ENCODE measurements at regions not wholly inside any gene's neighbourhood (a gene's known extent, or its start where the extent isn't known, plus 50 kb on each side); places are given as distances from the start of the nearest gene placed in this dataset.

DNA sequence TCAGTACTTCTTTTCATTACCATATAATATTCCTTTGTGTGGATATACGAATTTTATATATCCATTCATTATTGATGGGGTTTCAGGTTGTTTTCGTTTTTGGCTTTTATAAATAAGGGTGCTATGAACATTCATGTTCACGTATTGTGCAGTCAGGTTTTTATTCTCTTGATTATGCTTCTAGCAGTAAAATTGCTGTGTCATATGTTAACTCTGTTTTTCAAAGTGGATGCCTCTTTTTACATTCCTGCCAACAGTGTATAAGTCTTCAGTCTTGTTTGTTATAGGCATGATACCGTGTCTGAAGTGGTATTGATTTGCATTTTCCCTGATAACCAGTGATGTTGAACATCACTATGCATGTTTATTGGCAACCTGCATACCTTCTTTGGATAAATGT is 127.1 kb upstream of the CNTNAP2 start:
- Histone ChIP-seq H3K36me3 (ENCODE audit: insufficient read depth, low read length) (no peaks in the 10 kb centered on the region), H3K9me3 (ENCODE audit: low read length) (no peaks in the 10 kb centered on the region), H3K4me2 (ENCODE audit: low read length) (no peak overlapping the region), H3F3A (ENCODE audit: insufficient read depth, low read length, poor library complexity, severe bottlenecking) (no peaks in the 10 kb centered on the region), H4K20me1 (ENCODE audit: insufficient read depth) (no peaks in the 10 kb centered on the region), H3K27ac (ENCODE audit: low read length) (no peak overlapping the region), H3K27me3 (ENCODE audit: insufficient read depth, low read depth, low read length) (no peaks in the 10 kb centered on the region), H2AFZ (ENCODE audit: low read depth, low read length) (no peak overlapping the region), H3K9ac (ENCODE audit: low read length) (no peak overlapping the region), H3K4me3 (ENCODE audit: low read length) (no peak overlapping the region), H3K9me2 (ENCODE audit: insufficient read depth, low read length) (no peaks in the 10 kb centered on the region), H3K79me2 (replicated peaks; ENCODE audit: insufficient read depth, low read length) (no peaks in the 10 kb centered on the region)
- TF ChIP-seq POLR2AphosphoS5 (IDR thresholded peaks at IDR 0.05) = no peak
- TF ChIP-seq, protein P1, sequence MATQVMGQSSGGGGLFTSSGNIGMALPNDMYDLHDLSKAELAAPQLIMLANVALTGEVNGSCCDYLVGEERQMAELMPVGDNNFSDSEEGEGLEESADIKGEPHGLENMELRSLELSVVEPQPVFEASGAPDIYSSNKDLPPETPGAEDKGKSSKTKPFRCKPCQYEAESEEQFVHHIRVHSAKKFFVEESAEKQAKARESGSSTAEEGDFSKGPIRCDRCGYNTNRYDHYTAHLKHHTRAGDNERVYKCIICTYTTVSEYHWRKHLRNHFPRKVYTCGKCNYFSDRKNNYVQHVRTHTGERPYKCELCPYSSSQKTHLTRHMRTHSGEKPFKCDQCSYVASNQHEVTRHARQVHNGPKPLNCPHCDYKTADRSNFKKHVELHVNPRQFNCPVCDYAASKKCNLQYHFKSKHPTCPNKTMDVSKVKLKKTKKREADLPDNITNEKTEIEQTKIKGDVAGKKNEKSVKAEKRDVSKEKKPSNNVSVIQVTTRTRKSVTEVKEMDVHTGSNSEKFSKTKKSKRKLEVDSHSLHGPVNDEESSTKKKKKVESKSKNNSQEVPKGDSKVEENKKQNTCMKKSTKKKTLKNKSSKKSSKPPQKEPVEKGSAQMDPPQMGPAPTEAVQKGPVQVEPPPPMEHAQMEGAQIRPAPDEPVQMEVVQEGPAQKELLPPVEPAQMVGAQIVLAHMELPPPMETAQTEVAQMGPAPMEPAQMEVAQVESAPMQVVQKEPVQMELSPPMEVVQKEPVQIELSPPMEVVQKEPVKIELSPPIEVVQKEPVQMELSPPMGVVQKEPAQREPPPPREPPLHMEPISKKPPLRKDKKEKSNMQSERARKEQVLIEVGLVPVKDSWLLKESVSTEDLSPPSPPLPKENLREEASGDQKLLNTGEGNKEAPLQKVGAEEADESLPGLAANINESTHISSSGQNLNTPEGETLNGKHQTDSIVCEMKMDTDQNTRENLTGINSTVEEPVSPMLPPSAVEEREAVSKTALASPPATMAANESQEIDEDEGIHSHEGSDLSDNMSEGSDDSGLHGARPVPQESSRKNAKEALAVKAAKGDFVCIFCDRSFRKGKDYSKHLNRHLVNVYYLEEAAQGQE (IDR thresholded peaks at IDR 0.05; ENCODE audit: borderline replicate concordance) = no peak
- no peak for TF ChIP-seq SMC3 (conservative IDR thresholded peaks at IDR 0.05; ENCODE audit: poor library complexity)
- TF ChIP-seq, protein P2, sequence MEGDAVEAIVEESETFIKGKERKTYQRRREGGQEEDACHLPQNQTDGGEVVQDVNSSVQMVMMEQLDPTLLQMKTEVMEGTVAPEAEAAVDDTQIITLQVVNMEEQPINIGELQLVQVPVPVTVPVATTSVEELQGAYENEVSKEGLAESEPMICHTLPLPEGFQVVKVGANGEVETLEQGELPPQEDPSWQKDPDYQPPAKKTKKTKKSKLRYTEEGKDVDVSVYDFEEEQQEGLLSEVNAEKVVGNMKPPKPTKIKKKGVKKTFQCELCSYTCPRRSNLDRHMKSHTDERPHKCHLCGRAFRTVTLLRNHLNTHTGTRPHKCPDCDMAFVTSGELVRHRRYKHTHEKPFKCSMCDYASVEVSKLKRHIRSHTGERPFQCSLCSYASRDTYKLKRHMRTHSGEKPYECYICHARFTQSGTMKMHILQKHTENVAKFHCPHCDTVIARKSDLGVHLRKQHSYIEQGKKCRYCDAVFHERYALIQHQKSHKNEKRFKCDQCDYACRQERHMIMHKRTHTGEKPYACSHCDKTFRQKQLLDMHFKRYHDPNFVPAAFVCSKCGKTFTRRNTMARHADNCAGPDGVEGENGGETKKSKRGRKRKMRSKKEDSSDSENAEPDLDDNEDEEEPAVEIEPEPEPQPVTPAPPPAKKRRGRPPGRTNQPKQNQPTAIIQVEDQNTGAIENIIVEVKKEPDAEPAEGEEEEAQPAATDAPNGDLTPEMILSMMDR (IDR thresholded peaks at IDR 0.05; ENCODE audit: poor library complexity, severe bottlenecking) = no peak
- no peak for TF ChIP-seq MXI1 (conservative IDR thresholded peaks at IDR 0.05; ENCODE audit: poor library complexity, severe bottlenecking)
- TF ChIP-seq TAF1 (IDR thresholded peaks at IDR 0.05; ENCODE audit: low read depth) = no peak
- TF ChIP-seq RAD21 (conservative IDR thresholded peaks at IDR 0.05) = no peak
- TF ChIP-seq EP300 (conservative IDR thresholded peaks at IDR 0.05; ENCODE audit: poor library complexity, severe bottlenecking) = no peak
- no peak for TF ChIP-seq EZH2 (IDR thresholded peaks at IDR 0.05; ENCODE audit: borderline replicate concordance, insufficient read depth, low read length, poor library complexity, severe bottlenecking)

DNA sequence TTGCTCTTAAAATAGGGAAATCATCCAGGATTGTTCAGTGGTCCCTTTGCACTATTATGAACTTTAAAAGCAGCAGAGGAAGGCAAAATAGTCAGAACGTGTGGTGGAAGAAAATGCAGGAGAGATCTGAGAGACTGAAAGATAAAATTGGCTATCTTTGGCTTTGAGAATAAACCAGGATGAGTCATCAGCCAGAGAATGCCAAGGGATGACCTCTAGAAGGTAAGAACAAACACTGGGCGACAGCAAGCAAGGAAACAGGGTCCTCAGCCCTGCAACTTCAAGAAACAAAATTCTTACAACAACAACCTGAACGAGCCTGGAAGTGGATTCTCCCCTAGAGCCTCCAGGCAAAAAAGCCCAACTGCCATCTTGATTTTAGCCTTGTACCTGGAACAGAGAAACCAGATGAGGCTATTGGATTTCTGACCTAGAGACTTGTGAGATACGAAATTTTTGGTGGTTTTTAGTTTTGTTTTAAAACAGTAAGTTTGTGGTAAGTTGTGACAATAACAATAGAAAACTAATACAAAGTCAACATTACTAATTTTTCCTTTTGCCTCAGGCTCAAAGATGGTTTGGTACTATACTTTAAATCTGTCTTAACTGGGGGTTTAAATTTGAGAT is 130.2 kb upstream of the CNTNAP2 start:
- Histone ChIP-seq H3K27ac (ENCODE audit: low read length) (no peak overlapping the region), H3K36me3 (ENCODE audit: insufficient read depth, low read length) (no peaks in the 10 kb centered on the region), H4K20me1 (ENCODE audit: insufficient read depth) (no peaks in the 10 kb centered on the region), H3K79me2 (replicated peaks; ENCODE audit: insufficient read depth, low read length) (no peaks in the 10 kb centered on the region), H3K4me3 (ENCODE audit: low read length) (no peak overlapping the region), H3K9me3 (ENCODE audit: low read length) (no peaks in the 10 kb centered on the region), H2AFZ (ENCODE audit: low read depth, low read length) (no peak overlapping the region), H3K4me2 (ENCODE audit: low read length) (no peak overlapping the region), H3K27me3 (ENCODE audit: insufficient read depth, low read depth, low read length) (no peaks in the 10 kb centered on the region), H3F3A (ENCODE audit: insufficient read depth, low read length, poor library complexity, severe bottlenecking) (no peaks in the 10 kb centered on the region), H3K9ac (ENCODE audit: low read length) (no peak overlapping the region), H3K9me2 (ENCODE audit: insufficient read depth, low read length) (no peaks in the 10 kb centered on the region)
- no peak for TF ChIP-seq EZH2 (IDR thresholded peaks at IDR 0.05; ENCODE audit: borderline replicate concordance, insufficient read depth, low read length, poor library complexity, severe bottlenecking)
- no peak for TF ChIP-seq EP300 (conservative IDR thresholded peaks at IDR 0.05; ENCODE audit: poor library complexity, severe bottlenecking)
- no peak for TF ChIP-seq POLR2AphosphoS5 (IDR thresholded peaks at IDR 0.05)
- no peak for TF ChIP-seq RAD21 (conservative IDR thresholded peaks at IDR 0.05)
- no peak for TF ChIP-seq MXI1 (conservative IDR thresholded peaks at IDR 0.05; ENCODE audit: poor library complexity, severe bottlenecking)
- TF ChIP-seq, protein P2 (IDR thresholded peaks at IDR 0.05; ENCODE audit: poor library complexity, severe bottlenecking) = no peak
- TF ChIP-seq, protein P1 (IDR thresholded peaks at IDR 0.05; ENCODE audit: borderline replicate concordance) = no peak
- no peak for TF ChIP-seq SMC3 (conservative IDR thresholded peaks at IDR 0.05; ENCODE audit: poor library complexity)
- TF ChIP-seq TAF1 (IDR thresholded peaks at IDR 0.05; ENCODE audit: low read depth) = no peak

All from neural cell (in vitro differentiated cells).